ENCODE measurements at regions not wholly inside any gene's neighbourhood (a gene's known extent, or its start where the extent isn't known, plus 50 kb on each side); places are given as distances from the start of the nearest gene placed in this dataset.

DNA sequence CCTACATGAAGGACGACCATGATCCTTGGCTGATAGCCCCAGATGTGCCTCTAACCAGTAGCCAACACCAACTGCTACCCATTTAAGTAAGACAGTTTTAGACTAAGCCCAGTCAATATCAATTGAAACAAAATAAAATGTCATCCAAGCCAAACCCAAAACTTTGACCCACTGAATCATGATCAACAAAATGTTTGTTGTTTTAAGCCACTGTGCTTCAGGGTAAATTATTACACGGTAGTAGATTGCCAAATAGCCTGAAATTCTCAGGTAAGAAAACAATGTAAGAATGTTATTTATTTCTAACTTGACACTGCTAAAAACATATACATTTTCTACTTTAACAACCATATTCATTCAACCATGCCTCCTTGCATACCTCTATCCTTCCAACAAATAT, 105.5 kb upstream of the PAPPA start:
- Histone ChIP-seq H3K36me3 (no peaks in the 10 kb centered on the region), H3K27ac (no peak overlapping the region), H3K9me3 (replicated peaks) (no peaks in the 10 kb centered on the region), H3K4me1 (replicated peaks) (no peaks in the 10 kb centered on the region), H3K4me3 (no peak overlapping the region), H3K27me3 (replicated peaks) (no peaks in the 10 kb centered on the region)
- DNase-seq (ENCODE audit: low read depth in 1 of 2, low spot score in 2 of 2): no peak

GRCh38 chr9:116049456-116049855, 104.1 kb upstream of the PAPPA start:
- H3K27me3 ChIP-seq (replicated peaks): no peaks in the 10 kb centered on the region
- no peaks in the 10 kb centered on the region for H3K4me1 ChIP-seq (replicated peaks)
- DNase-seq (ENCODE audit: low read depth in 1 of 2, low spot score in 2 of 2): no peak
- no peaks in the 10 kb centered on the region for H3K36me3 ChIP-seq
- no peak overlapping the region for H3K27ac ChIP-seq
- no peaks in the 10 kb centered on the region for H3K9me3 ChIP-seq (replicated peaks)
- no peak overlapping the region for H3K4me3 ChIP-seq

- no peak for DNase-seq (ENCODE audit: low read depth in 1 of 2, low spot score in 2 of 2)
- no peak overlapping the region for H3K4me3 ChIP-seq
- no peaks in the 10 kb centered on the region for H3K36me3 ChIP-seq
- no peaks in the 10 kb centered on the region for H3K9me3 ChIP-seq (replicated peaks)
- H3K4me1 ChIP-seq (replicated peaks): no peaks in the 10 kb centered on the region
- no peak overlapping the region for H3K27ac ChIP-seq
- H3K27me3 ChIP-seq (replicated peaks): no peaks in the 10 kb centered on the region
Observed at GRCh38 chr9:116051528-116051927, 102.1 kb upstream of the PAPPA start.

GRCh38 chr9:116055536-116055935, 98.1 kb upstream of the PAPPA start:
- no peak overlapping the region for H3K27ac ChIP-seq
- no peaks in the 10 kb centered on the region for H3K27me3 ChIP-seq (replicated peaks)
- no peak overlapping the region for H3K4me3 ChIP-seq
- H3K4me1 ChIP-seq (replicated peaks): no peaks in the 10 kb centered on the region
- no peak for DNase-seq (ENCODE audit: low read depth in 1 of 2, low spot score in 2 of 2)
- no peaks in the 10 kb centered on the region for H3K9me3 ChIP-seq (replicated peaks)
- H3K36me3 ChIP-seq: no peaks in the 10 kb centered on the region

DNA sequence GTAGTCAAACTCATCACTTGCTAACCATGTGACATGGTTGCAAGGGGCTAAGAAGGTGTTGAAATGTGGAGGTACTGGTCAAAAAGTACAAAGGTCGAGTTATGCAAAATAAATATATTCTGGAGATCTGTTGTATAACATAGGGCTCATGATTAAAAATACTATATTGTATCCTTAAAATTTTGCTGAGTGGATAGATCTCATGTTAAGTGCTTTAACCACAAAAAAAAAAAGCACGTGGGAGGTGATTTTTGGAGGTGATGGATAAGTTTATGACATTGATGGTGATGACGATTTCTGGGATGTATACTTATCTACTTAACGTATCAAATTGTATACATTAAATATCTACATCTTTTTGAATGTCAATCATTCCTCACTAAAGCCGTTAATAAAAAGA, 96.2 kb upstream of the PAPPA start:
- Histone ChIP-seq H3K27me3 (replicated peaks) (no peaks in the 10 kb centered on the region), H3K27ac (no peak overlapping the region), H3K4me3 (no peak overlapping the region), H3K9me3 (replicated peaks) (no peaks in the 10 kb centered on the region), H3K36me3 (no peaks in the 10 kb centered on the region), H3K4me1 (replicated peaks) (no peaks in the 10 kb centered on the region)
- no peak for DNase-seq (ENCODE audit: low read depth in 1 of 2, low spot score in 2 of 2)

DNA sequence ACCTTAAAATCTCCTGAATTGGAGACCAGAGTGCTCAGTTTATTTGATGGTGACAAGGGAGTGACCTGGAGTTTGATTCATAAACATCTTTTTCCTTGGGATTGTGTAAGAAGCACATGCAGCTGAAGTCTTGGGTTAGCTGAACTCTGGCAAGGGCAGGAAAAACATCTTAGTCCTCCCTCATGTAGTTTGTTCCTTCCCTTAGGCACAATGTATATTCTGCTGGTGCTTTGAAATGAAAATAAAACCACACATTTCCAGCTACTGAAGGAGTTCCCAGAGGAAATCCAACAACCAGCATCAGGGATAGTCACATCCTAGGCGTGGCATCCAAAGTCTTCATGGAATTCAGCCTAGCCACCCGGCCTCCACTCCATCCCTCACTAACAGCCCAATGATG, 95.2 kb upstream of the PAPPA start:
- H3K4me1 ChIP-seq (replicated peaks): no peaks in the 10 kb centered on the region
- no peaks in the 10 kb centered on the region for H3K27me3 ChIP-seq (replicated peaks)
- no peak overlapping the region for H3K27ac ChIP-seq
- no peaks in the 10 kb centered on the region for H3K36me3 ChIP-seq
- DNase-seq (ENCODE audit: low read depth in 1 of 2, low spot score in 2 of 2): no peak
- no peaks in the 10 kb centered on the region for H3K9me3 ChIP-seq (replicated peaks)
- no peak overlapping the region for H3K4me3 ChIP-seq

DNA sequence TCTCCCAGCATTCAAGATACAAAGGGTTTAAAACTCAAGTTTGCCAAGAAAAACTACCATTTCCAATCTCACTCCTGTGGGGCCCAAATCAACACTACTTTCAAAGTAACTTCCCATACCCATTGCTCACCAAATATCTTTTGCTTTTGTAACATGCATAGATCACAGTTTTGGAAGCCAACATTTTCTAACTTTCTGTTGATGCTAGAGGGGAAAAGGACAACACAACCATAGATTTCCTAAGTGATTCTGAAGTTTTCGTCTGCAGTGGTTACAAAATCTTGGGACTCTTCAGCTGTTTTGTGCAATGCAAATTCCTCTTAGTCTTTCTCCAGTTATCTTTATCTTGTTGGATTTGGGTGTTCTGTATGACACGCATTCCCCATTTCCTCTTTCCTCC, 94.1 kb upstream of the PAPPA start:
- Histone ChIP-seq H3K27me3 (replicated peaks) (no peaks in the 10 kb centered on the region), H3K4me1 (replicated peaks) (no peaks in the 10 kb centered on the region), H3K36me3 (no peaks in the 10 kb centered on the region), H3K4me3 (no peak overlapping the region), H3K9me3 (replicated peaks) (no peaks in the 10 kb centered on the region), H3K27ac (no peak overlapping the region)
- no peak for DNase-seq (ENCODE audit: low read depth in 1 of 2, low spot score in 2 of 2)

DNA sequence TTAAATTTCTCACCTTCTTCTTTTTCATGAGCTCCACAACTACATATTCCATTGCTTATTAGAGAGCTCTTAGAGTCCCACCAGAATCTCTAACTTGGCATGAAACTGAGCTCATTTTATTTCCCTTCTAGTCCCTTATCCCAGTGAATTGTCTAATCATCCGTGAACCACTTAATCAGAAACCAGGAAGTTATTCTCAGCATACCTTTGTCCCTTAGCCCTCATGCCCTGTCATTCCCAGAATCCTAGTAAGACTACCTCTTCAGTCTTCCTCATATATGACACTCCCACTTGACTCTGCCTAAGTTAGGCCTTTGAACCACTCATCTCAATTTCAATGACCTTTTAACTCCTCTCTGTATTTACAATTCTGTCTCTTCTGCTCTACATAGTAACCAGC, 93.0 kb upstream of the PAPPA start:
- Histone ChIP-seq H3K36me3 (no peaks in the 10 kb centered on the region), H3K4me3 (no peak overlapping the region), H3K9me3 (replicated peaks) (no peaks in the 10 kb centered on the region), H3K27me3 (replicated peaks) (no peaks in the 10 kb centered on the region), H3K27ac (no peak overlapping the region), H3K4me1 (replicated peaks) (no peaks in the 10 kb centered on the region)
- no peak for DNase-seq (ENCODE audit: low read depth in 1 of 2, low spot score in 2 of 2)

GRCh38 chr9:116061546-116062205, 91.9 kb upstream of the PAPPA start:
- no peaks in the 10 kb centered on the region for H3K27me3 ChIP-seq (replicated peaks)
- no peak overlapping the region for H3K4me3 ChIP-seq
- no peaks in the 10 kb centered on the region for H3K4me1 ChIP-seq (replicated peaks)
- no peak for DNase-seq (ENCODE audit: low read depth in 1 of 2, low spot score in 2 of 2)
- H3K36me3 ChIP-seq: no peaks in the 10 kb centered on the region
- no peak overlapping the region for H3K27ac ChIP-seq
- no peaks in the 10 kb centered on the region for H3K9me3 ChIP-seq (replicated peaks)

GRCh38 chr9:116062206-116062550, 91.4 kb upstream of the PAPPA start:
- no peak for DNase-seq (ENCODE audit: low read depth in 1 of 2, low spot score in 2 of 2)
- Histone ChIP-seq H3K27me3 (replicated peaks) (no peaks in the 10 kb centered on the region), H3K36me3 (no peaks in the 10 kb centered on the region), H3K4me1 (replicated peaks) (no peaks in the 10 kb centered on the region), H3K9me3 (replicated peaks) (no peaks in the 10 kb centered on the region), H3K27ac (no peak overlapping the region), H3K4me3 (no peak overlapping the region)

- H3K27me3 ChIP-seq (replicated peaks): no peaks in the 10 kb centered on the region
- no peaks in the 10 kb centered on the region for H3K9me3 ChIP-seq (replicated peaks)
- no peak overlapping the region for H3K27ac ChIP-seq
- H3K4me3 ChIP-seq: no peak overlapping the region
- DNase-seq (ENCODE audit: low read depth in 1 of 2, low spot score in 2 of 2): no peak
- H3K36me3 ChIP-seq: no peaks in the 10 kb centered on the region
- no peaks in the 10 kb centered on the region for H3K4me1 ChIP-seq (replicated peaks)
Observed at GRCh38 chr9:116064970-116065369, 88.6 kb upstream of the PAPPA start.

GRCh38 chr9:116066221-116066620, 87.4 kb upstream of the PAPPA start:
- Histone ChIP-seq H3K4me1 (replicated peaks) (no peaks in the 10 kb centered on the region), H3K36me3 (no peaks in the 10 kb centered on the region), H3K9me3 (replicated peaks) (no peaks in the 10 kb centered on the region), H3K27me3 (replicated peaks) (no peaks in the 10 kb centered on the region), H3K27ac (no peak overlapping the region), H3K4me3 (no peak overlapping the region)
- DNase-seq (ENCODE audit: low read depth in 1 of 2, low spot score in 2 of 2): no peak

GRCh38 chr9:116067566-116067965, 86.0 kb upstream of the PAPPA start:
- no peaks in the 10 kb centered on the region for H3K36me3 ChIP-seq
- DNase-seq (ENCODE audit: low read depth in 1 of 2, low spot score in 2 of 2): no peak
- no peaks in the 10 kb centered on the region for H3K27me3 ChIP-seq (replicated peaks)

DNA sequence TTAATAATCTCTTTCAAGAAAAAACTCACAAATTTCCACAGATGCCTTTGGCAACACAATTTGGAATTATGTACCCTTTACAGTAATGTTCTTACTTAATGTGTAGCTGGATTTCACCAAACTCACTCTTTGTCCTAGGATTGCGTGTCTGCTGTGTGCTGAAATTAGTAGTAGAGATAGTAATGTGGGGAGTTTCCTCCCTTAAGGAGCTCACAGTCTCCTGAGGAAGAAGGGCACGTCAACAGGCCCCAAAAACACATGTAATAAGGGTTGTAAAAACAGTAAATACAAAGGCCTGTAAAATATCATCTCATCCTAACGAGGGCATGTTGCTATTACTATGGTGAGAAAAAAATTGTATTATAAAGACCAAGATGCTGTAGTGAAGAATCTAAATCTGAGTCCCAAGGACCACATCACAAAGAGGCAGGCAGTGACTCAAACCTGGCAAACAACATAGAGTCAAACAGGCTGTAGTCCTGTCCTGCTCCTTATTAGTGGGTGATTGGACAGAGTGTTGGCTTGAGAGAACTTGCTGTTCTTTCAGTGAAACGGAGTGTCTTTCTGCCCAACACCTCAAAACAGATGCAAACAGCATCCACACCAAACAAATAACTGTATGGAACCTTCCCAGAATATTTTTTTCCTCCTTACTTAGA, 83.2 kb upstream of the PAPPA start:
- Histone ChIP-seq H3K27me3 (replicated peaks) (no peaks in the 10 kb centered on the region), H3K27ac (no peak overlapping the region), H3K4me3 (no peak overlapping the region), H3K9me3 (replicated peaks) (no peaks in the 10 kb centered on the region), H3K4me1 (replicated peaks) (no peaks in the 10 kb centered on the region), H3K36me3 (no peaks in the 10 kb centered on the region)
- DNase-seq (ENCODE audit: low read depth in 1 of 2, low spot score in 2 of 2): no peak

More at GRCh38 chr9:116067566-116067965, 86.0 kb upstream of the PAPPA start:
- no peak overlapping the region for H3K27ac ChIP-seq
- no peak overlapping the region for H3K4me3 ChIP-seq
- no peaks in the 10 kb centered on the region for H3K9me3 ChIP-seq (replicated peaks)
- H3K4me1 ChIP-seq (replicated peaks): no peaks in the 10 kb centered on the region

GRCh38 chr9:116072046-116072445, 81.5 kb upstream of the PAPPA start:
- no peak overlapping the region for H3K4me3 ChIP-seq
- DNase-seq (ENCODE audit: low read depth in 1 of 2, low spot score in 2 of 2): no peak
- H3K27me3 ChIP-seq (replicated peaks): no peaks in the 10 kb centered on the region
- H3K36me3 ChIP-seq: no peaks in the 10 kb centered on the region
- H3K9me3 ChIP-seq (replicated peaks): no peaks in the 10 kb centered on the region
- no peak overlapping the region for H3K27ac ChIP-seq
- no peaks in the 10 kb centered on the region for H3K4me1 ChIP-seq (replicated peaks)

Measured in SJSA1 (cell line).